Cardiac muscle cell (in vitro differentiated cells and primary cell): ENCODE measurements at regions not wholly inside any gene's neighbourhood (a gene's known extent, or its start where the extent isn't known, plus 50 kb on each side); places are given as distances from the start of the nearest gene placed in this dataset.

Source experiments
- DNase-seq, 2 donors: peaks; one replicate each; pipeline versions ENCODE4 v3.0.0 to v3.0.0-alpha.2; 2010 to 2017; ENCODE audit warnings: low read depth in 1 of 2, low spot score in 1 of 2
- H3K27ac ChIP-seq: fragments of 200-600 bp; sonication (generic); 2 replicates; pipeline ENCODE4 v1.5.1; 2016
- H3K27me3 ChIP-seq: fragments of 200-600 bp; sonication (generic); 2 replicates; pipeline ENCODE4 v1.6.0; 2016; ENCODE audit warnings: control low read depth
- H3K36me3 ChIP-seq: fragments of 200-600 bp; sonication (generic); 2 replicates; pipeline ENCODE4 v1.5.1; 2016; ENCODE audit warnings: control low read depth
- H3K4me1 ChIP-seq: fragments of 200-600 bp; sonication (generic); 2 replicates; pipeline ENCODE4 v1.8.1; 2017; ENCODE audit warnings: low read depth, mild to moderate bottlenecking, mixed run types
- H3K4me3 ChIP-seq: fragments of 200-600 bp; sonication (generic); 2 replicates; pipeline ENCODE4 v1.5.1; 2016; ENCODE audit warnings: mild to moderate bottlenecking
- H3K9me3 ChIP-seq: fragments of 200-600 bp; sonication (generic); 2 replicates; pipeline ENCODE4 v1.5.1; 2017; ENCODE audit warnings: low read depth, mild to moderate bottlenecking, control low read depth
- CTCF ChIP-seq: IDR thresholded peaks from 2 replicates; pipeline ENCODE4 v1.5.1; 2012; ENCODE audit warnings: low read depth, mild to moderate bottlenecking, low read length

- Histone ChIP-seq H3K4me1 (no peaks in the 10 kb centered on the region), H3K4me3 (no peak overlapping the region), H3K36me3 (peaks cover 43% of the 10 kb centered on the region), H3K9me3 (no peaks in the 10 kb centered on the region), H3K27ac (peak overlapping the region; percentile 20), H3K27me3 (no peaks in the 10 kb centered on the region)
- DNase-seq = no peak
- TF ChIP-seq CTCF = no peak
Measured at GRCh38 chr7:86916277-86916825, 143.1 kb downstream of the ELAPOR2 start.

- peak; percentile 61 for TF ChIP-seq CTCF
- H3K4me1 ChIP-seq = no peaks in the 10 kb centered on the region
- peak; percentile 32 to 46 for DNase-seq
- H3K4me3 ChIP-seq = no peak overlapping the region
- H3K27me3 ChIP-seq = no peaks in the 10 kb centered on the region
- H3K27ac ChIP-seq = no peak overlapping the region
- H3K36me3 ChIP-seq = peaks cover 54% of the 10 kb centered on the region
- H3K9me3 ChIP-seq = no peaks in the 10 kb centered on the region
Measured at GRCh38 chr7:86914551-86914950, 144.9 kb downstream of the ELAPOR2 start.
